Loucy (cell line): ENCODE measurements at regions not wholly inside any gene's neighbourhood (a gene's known extent, or its start where the extent isn't known, plus 50 kb on each side); places are given as distances from the start of the nearest gene placed in this dataset.

Experiments used
- H2AFZ ChIP-seq: fragments of 200-600 bp; sonication (generic); 2 replicates; pipeline ENCODE4 v1.6.0; 2016; ENCODE audit warnings: antibody characterized with exemption, mild to moderate bottlenecking, low read length, moderate library complexity
- H3F3A ChIP-seq: fragments of 200-600 bp; 2 replicates; pipeline ENCODE4 v1.6.0; 2016; ENCODE audit warnings: antibody characterized with exemption, low read depth, mild to moderate bottlenecking
- H3K27me3 ChIP-seq: fragments of 200-600 bp; sonication (generic); 2 replicates; pipeline ENCODE4 v1.6.1; 2014; ENCODE audit warnings: low read length, mild to moderate bottlenecking; ENCODE audit not compliant: insufficient read depth, poor library complexity, severe bottlenecking
- H3K36me3 ChIP-seq: fragments of 200-600 bp; sonication (generic); 2 replicates; pipeline ENCODE4 v1.6.1; 2016; ENCODE audit warnings: low read length; ENCODE audit not compliant: insufficient read depth
- H3K4me1 ChIP-seq: fragments of 200-600 bp; sonication (generic); 2 replicates; pipeline ENCODE4 v1.5.1; 2014; ENCODE audit warnings: low read length, mild to moderate bottlenecking; ENCODE audit not compliant: insufficient read depth, poor library complexity, severe bottlenecking
- H3K4me2 ChIP-seq: fragments of 200-600 bp; sonication (generic); 2 replicates; pipeline ENCODE4 v1.6.0; 2014; ENCODE audit warnings: antibody characterized with exemption, low read length, low read depth, mild to moderate bottlenecking; ENCODE audit not compliant: poor library complexity, severe bottlenecking
- H3K4me3 ChIP-seq: fragments of 200-600 bp; sonication (generic); 2 replicates; pipeline ENCODE4 v1.5.1; 2014; ENCODE audit warnings: low read length, mild to moderate bottlenecking, mixed read lengths; ENCODE audit not compliant: poor library complexity, severe bottlenecking
- H3K79me2 ChIP-seq: fragments of 200-600 bp; sonication (generic); 2 replicates; pipeline ENCODE4 v1.6.1; 2014; ENCODE audit warnings: low read length; ENCODE audit not compliant: insufficient read depth
- H3K9ac ChIP-seq: fragments of 200-600 bp; sonication (generic); 2 replicates; pipeline ENCODE4 v1.6.0; 2014; ENCODE audit warnings: mild to moderate bottlenecking, low read depth, low read length, moderate library complexity; ENCODE audit not compliant: poor library complexity, severe bottlenecking
- H3K9me2 ChIP-seq: fragments of 200-600 bp; sonication (generic); replicated peaks from 2 replicates; pipeline ENCODE4 v1.6.1; 2016; ENCODE audit warnings: low read depth, low read length, mixed read lengths
- H3K9me3 ChIP-seq: fragments of 200-600 bp; sonication (generic); 2 replicates; pipeline ENCODE4 v1.6.1; 2014; ENCODE audit warnings: mild to moderate bottlenecking, antibody characterized with exemption, low read length, low read depth; ENCODE audit not compliant: insufficient read depth
- H4K20me1 ChIP-seq: fragments of 200-600 bp; sonication (generic); 2 replicates; pipeline ENCODE4 v1.6.0; 2014; ENCODE audit warnings: antibody characterized with exemption, low read length, mild to moderate bottlenecking; ENCODE audit not compliant: insufficient read depth, poor library complexity, severe bottlenecking
- EZH2phosphoT487 ChIP-seq: fragments of 200-600 bp; IDR thresholded peaks from 2 replicates; pipeline ENCODE4 v1.6.1; 2018; ENCODE audit warnings: antibody characterized with exemption, mild to moderate bottlenecking, moderate library complexity, borderline replicate concordance
- TF ChIP-seq, protein P1 (sequence below): fragments of 200-600 bp; sonication (generic); conservative IDR thresholded peaks from 2 replicates; pipeline ENCODE4 v1.5.1; 2014; ENCODE audit warnings: mild to moderate bottlenecking, antibody characterized with exemption, low read length

DNA sequence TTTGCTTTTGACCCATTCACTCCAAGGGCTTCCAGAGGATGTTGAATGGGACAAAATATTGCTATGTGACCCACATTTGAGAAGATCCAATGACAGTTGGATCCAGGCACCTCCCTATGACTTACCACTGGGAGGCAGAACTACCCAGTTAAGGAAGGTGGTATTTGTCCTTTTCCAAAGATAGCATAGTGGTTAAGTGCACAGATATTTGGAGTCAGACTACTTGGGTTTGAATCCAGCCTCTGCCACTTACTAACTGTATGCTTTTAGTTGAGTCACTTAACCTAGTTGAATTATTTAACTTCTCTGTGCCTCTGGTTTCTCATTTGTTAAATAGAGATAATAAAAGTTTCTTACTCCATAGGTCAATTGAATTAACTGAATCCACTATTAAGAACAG is 74.5 kb upstream of the PALM2AKAP2 start:
- Histone ChIP-seq H3K27me3 (no peaks in the 10 kb centered on the region), H3K9ac (no peak overlapping the region), H3K4me3 (no peak overlapping the region), H3K4me1 (no peaks in the 10 kb centered on the region), H3K4me2 (no peak overlapping the region), H3F3A (no peaks in the 10 kb centered on the region), H2AFZ (no peak overlapping the region), H3K36me3 (no peaks in the 10 kb centered on the region), H4K20me1 (no peaks in the 10 kb centered on the region), H3K79me2 (no peaks in the 10 kb centered on the region), H3K9me3 (no peaks in the 10 kb centered on the region), H3K9me2 (no peaks in the 10 kb centered on the region)
- TF ChIP-seq, protein P1, sequence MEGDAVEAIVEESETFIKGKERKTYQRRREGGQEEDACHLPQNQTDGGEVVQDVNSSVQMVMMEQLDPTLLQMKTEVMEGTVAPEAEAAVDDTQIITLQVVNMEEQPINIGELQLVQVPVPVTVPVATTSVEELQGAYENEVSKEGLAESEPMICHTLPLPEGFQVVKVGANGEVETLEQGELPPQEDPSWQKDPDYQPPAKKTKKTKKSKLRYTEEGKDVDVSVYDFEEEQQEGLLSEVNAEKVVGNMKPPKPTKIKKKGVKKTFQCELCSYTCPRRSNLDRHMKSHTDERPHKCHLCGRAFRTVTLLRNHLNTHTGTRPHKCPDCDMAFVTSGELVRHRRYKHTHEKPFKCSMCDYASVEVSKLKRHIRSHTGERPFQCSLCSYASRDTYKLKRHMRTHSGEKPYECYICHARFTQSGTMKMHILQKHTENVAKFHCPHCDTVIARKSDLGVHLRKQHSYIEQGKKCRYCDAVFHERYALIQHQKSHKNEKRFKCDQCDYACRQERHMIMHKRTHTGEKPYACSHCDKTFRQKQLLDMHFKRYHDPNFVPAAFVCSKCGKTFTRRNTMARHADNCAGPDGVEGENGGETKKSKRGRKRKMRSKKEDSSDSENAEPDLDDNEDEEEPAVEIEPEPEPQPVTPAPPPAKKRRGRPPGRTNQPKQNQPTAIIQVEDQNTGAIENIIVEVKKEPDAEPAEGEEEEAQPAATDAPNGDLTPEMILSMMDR = no peak
- no peak for TF ChIP-seq EZH2phosphoT487

DNA sequence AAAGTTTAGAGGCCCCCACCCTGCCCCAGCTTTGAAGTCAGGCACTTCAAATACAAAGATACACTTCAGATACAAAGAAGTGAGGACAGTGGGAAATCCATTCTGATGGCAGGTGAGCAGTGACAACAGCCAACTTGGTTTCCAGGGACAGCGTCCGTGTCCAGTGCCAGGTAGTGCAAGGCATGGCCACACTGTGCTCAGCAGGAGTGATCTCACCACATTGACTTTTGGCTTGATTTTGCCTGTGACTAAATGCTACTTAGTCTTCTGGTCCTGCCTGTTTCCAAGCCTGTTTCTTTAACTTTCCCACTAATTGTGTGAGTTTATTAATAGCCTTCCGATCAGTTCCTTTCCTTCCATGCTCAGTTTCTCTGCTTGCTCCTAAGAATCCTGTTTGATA is 72.6 kb upstream of the PALM2AKAP2 start:
- TF ChIP-seq EZH2phosphoT487 = no peak
- TF ChIP-seq, protein P1 = no peak
- H3K27me3 ChIP-seq = no peaks in the 10 kb centered on the region
- H3K4me1 ChIP-seq = no peaks in the 10 kb centered on the region
- H3K4me2 ChIP-seq = no peak overlapping the region
- no peaks in the 10 kb centered on the region for H3K79me2 ChIP-seq
- no peaks in the 10 kb centered on the region for H4K20me1 ChIP-seq
- no peak overlapping the region for H3K9ac ChIP-seq
- no peaks in the 10 kb centered on the region for H3F3A ChIP-seq
- H3K36me3 ChIP-seq = no peaks in the 10 kb centered on the region
- no peaks in the 10 kb centered on the region for H3K9me2 ChIP-seq
- H3K9me3 ChIP-seq = no peaks in the 10 kb centered on the region
- no peak overlapping the region for H3K4me3 ChIP-seq
- H2AFZ ChIP-seq = no peak overlapping the region

DNA sequence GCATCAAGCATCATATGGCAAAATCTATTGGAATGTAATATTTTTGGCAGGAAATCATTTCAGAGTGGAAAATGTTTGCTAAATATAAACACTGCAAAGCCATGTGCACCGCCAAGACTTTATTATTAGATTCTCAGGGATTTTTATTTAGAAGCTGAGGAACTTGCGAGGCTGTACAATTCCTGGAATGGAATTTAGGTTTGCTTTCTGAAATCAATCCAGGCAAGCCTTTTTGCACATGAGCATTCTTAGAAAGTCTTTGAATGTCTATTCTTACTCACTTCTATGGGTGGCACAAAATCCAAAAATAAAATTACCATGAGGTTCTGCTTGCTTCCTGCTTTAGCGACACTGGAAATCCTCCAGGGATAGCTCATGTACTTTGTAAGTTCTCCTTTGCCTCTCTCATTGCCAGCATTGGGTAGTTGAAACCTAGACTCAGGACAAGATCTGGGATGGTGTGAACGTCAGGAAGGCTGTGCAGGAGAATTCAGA is 71.5 kb upstream of the PALM2AKAP2 start:
- no peak overlapping the region for H2AFZ ChIP-seq
- no peaks in the 10 kb centered on the region for H3K4me1 ChIP-seq
- no peaks in the 10 kb centered on the region for H4K20me1 ChIP-seq
- no peak overlapping the region for H3K4me3 ChIP-seq
- no peak overlapping the region for H3K4me2 ChIP-seq
- H3K9me3 ChIP-seq = no peaks in the 10 kb centered on the region
- H3K36me3 ChIP-seq = no peaks in the 10 kb centered on the region
- H3K27me3 ChIP-seq = no peaks in the 10 kb centered on the region
- H3K79me2 ChIP-seq = no peaks in the 10 kb centered on the region
- TF ChIP-seq EZH2phosphoT487 = no peak
- TF ChIP-seq, protein P1 = no peak
- no peak overlapping the region for H3K9ac ChIP-seq
- no peaks in the 10 kb centered on the region for H3K9me2 ChIP-seq
- H3F3A ChIP-seq = no peaks in the 10 kb centered on the region
